GM03348 (cell line): ENCODE measurements at regions not wholly inside any gene's neighbourhood (a gene's known extent, or its start where the extent isn't known, plus 50 kb on each side); places are given as distances from the start of the nearest gene placed in this dataset.
"Not testable (repeated sequence)": the region's sequence is repeated elsewhere in the genome, so short reads cannot be mapped to it uniquely, and the experiment has no call there.

Experiments
- DNase-seq: peaks from one replicate; pipeline ENCODE4 v3.0.0; 2012; ENCODE audit warnings: low spot score

DNA sequence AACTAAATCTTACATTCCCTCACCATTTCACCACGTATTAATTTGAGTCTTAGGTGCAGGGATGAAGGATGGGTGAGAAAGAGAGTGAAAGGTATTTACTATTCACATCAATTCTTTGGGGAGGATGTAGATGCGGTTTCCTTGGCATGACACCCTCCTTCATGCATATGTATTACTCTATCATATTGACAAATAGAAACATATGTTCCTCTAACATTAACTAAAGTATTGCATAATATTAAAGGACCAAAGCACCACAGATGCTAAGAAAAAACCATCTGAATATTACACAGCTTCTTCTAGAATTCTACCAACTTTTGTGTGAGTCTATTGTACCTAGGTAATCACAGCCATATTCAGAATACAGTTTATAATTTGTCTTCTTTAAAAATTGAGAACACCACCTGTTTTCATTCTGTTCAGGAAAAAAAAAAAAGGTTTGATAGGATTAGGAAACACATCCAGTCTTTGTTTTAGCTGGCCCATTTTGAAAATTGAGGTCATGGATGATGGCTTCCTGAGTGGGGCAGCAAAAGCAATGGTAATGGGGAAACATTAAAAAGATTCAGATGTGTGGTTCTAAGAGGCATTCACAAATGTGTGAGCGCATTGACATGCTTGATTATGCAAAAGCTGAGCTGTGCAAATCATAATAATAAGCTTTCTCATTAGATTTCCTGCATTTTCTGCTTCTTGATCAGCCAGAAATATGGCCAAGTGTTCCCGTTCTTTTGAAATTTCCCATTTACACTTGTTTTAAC is 1011.5 kb upstream of the NUDT12 start:
- DNase-seq, result no peak

DNA sequence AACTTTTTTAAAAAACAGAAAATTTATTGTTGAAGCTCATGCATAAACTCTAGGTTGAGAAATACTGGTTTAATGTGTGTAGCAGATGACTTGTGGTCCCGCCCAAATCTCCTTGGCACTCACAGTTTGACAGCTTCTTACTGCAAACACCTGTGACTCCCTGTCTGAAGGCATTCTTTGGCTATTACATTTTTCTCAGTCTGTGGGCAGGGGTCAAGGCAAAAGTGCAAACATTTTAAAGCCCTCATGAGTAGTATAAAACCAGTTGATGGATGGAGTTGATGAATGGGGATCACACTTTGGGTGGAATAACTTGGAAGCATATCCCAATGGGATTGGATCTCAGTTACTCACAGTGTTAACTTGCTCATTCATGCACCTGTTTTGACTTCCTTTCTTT is 1007.0 kb upstream of the NUDT12 start:
- no peak for DNase-seq

DNA sequence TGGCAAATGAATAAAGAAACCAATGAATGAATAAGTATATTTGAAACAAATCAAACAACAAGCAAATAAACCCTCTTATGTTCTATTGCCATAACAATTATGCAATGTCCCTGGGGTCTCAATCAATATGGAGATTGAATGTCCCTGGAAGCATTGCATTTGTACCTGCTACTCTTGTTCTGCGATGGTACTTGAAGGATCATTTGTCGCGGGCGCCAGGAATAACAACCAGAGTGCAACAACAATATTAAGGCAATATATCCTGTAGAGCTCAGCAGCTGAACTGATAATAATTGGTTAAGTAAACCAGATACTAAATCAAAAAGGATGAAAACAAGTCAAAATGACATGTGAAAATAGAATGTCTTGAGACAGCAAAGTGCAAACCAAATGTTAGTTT is 1001.9 kb upstream of the NUDT12 start:
- no peak for DNase-seq

DNA sequence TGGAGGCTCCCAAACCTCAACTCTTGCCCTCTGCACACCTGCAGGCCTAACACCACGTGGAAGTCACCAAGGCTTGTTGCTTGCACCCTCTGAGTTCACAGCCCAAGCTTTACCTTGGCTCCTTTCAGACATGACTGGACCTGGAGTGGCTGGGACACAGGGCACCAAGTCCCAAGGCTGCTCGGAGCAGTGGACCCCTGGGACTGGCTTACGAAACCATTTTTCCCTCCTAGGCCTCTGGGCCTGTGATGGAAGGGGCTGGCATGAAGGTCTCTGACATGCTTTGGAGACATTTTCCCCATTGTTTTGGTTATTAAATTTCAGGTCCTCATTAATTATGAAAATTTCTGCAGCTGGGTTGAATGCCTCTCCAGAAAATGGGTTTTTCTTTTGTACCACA is 994.4 kb upstream of the NUDT12 start:
- DNase-seq, result no peak

DNA sequence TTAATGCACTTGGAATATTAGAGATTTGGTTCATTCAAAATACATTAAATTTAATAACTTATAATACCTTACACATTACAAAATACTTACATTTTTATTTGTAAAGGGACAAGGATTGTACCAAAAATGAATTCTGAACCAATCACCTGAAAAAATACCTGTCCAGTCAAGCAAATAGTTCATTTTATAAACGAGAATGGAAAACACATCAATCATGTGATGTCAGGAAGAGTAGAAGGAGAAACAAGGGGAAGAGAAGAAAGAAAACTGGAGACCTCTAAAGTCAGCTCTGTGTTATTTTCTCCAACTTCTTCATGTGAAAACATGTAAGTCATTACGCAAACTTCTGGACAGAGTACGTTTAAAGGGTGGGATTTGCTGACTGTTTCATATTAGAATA is 989.0 kb upstream of the NUDT12 start:
- DNase-seq, result no peak

DNA sequence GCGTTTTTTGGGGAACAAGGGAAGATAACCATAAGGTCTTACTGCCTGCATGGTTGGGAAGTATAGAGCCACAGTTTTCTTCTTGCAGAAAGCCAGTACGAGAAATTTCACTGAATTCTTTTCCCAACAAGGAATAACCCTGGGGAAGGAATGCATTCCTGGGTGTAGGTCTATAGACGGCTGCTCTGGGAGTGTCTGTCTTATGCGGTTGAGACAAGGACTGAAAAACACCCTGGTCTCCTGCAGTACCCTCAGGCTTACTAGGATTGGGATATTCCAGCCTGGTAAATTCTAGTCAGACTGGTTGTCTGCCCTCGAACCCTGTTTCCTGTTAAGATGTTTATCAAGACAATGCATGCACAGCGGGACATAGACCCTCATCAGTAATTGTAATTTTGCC is 984.3 kb upstream of the NUDT12 start:
- DNase-seq, result not testable (repeated sequence)

DNA sequence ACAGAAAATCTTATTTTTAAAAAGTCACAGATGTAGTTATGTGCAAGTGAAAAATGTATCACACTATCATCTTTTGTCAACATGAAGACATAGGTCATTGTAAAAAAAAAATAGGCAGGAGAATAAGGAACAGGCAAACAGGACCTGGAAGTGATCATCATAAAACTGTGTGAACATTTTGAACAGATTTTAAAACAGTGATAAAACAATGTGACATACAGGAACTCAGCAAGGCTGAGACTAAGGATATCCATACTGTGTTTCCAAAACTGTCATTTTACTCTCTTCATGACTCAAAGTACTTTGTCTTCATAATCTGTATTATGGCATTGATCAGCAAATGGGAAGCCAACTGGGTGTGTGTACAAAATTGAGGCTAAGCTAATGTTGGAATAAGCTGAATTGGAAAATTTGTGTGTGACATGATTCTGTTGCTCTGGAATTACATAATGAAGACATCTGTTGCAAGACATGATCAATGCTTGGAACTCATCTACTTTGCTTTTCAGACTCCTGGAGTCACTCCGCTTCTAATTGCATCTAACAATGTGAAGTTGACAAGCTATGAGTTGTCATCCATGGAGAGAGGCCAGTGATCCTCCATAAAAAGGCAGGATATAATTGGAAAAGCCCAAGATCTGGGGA is 978.7 kb upstream of the NUDT12 start:
- no peak for DNase-seq

DNA sequence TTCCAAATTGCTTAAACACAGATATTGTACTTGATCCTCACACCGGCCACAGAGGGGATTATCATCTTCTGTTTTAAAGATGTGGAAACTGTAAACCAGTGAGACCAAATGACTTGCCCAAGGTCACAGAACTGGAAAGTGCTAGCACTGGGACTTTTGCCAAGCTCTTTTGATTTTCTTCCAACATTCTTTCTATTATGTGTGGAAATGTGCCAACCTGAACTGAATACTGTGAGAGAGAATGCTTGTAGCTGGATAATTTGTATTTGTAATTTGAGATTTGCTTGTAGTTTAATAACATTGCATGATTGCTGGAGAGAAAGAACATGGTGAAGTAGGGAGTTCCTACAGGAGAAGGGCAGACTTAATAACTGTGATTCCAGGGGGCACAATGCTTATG is 977.9 kb upstream of the NUDT12 start:
- no peak for DNase-seq

DNA sequence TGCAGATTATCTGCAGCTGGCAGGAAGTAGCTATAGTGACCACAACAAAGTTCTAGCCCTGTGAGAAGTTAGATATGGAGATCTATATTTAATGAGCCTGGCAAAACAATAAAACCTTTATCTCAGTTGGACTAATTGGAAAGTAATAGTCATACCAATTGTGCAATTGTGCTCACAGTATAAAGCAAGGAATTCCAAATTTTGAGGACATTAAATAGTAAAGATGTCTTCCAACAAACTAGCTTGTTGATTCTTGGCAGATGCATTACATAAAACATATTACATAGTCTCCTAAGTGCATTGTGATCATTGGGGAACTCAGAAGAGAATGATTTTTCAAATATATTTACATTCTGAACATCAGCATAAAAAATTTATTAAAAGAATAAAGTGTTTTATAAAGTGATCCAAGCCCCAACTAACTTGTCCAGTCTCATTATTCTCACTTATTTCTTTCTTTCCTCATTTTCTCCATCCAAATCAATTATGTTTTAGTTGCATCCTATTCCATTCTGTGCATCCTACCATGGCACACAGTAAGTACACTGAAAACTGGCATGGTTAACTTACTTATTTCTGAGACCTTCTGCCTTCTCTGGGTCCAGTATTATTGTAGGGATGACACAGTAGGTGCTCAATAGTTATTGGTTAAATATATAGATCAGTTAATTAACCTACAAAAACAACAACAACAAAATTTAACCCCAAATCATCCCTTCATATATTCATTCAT is 977.2 kb upstream of the NUDT12 start:
- DNase-seq, result no peak

DNA sequence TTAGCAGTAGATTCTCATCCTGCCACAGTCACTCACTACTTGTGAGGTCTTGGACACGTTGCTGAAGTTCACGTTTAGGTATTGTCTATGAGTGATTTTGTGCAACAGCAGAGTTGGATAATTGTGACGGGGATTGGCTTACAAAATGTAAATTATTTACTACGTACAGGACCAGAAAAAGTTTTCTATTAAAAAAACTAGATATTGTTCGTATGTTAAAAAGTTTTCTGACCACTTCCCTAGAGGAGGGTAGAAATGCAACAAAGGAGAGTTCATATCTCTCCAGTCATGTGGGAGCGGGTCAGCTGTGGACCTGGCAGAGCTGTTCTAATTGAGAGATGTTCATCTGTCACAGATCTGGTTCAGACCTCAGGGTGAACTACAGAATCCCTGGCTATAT is 976.1 kb upstream of the NUDT12 start:
- DNase-seq, result no peak

DNA sequence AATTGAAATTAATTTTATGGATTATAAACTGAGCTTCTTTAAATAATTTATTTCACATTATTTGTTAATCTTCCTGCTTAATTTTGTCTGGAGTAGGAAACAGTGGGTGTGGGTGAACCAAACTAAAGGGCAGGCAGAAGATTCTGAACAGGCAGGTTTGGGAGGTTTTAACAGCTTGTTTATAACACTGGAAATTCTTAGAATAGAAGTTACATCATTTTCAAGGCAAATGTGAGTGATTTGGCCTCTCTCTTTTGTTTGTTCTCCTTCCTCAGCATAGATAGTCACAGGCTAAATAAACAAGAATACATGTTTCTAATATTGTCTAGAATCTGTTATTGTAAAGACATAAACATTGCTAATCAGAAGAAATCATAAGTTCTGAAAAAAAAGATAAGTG is 970.9 kb upstream of the NUDT12 start:
- no peak for DNase-seq

DNA sequence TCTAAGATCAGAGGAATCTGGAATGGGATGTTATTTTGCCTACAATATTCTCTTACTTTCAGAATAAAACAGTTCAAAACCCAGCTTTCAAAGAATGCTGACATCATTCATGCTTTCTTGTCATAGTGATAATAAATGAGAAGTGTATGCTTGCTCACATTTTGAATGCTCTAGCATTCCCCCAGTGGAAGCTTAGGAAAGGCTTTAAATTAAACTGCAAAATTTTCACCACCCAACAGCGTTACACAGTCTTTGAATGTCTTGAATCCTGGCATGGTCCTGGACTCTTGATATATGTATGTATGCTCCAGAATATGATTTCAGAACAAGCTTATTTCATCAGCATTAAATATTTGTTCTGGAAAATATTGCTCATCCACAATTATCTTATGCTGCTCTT is 964.3 kb upstream of the NUDT12 start:
- DNase-seq, result no peak

DNA sequence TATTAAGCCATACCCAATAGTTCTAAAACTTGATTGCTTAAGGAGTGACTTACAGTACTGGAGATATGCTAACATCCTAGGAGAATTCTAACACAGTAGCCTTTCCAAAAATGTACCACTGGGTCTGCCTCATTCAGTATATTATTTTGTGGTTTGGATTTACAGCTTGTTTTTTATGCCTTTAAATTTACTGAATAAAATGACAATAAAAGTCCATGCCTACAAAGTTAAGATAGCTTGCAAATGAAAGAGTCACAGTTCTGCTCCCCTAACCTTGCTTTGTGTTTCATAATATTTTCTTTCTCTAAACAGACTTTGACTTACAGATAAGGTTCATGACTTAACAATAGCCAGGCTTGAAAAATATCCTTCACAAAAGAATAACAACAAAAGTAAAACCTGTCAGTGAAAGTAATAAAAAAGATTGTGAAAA is 951.1 kb upstream of the NUDT12 start:
- DNase-seq, result no peak

DNA sequence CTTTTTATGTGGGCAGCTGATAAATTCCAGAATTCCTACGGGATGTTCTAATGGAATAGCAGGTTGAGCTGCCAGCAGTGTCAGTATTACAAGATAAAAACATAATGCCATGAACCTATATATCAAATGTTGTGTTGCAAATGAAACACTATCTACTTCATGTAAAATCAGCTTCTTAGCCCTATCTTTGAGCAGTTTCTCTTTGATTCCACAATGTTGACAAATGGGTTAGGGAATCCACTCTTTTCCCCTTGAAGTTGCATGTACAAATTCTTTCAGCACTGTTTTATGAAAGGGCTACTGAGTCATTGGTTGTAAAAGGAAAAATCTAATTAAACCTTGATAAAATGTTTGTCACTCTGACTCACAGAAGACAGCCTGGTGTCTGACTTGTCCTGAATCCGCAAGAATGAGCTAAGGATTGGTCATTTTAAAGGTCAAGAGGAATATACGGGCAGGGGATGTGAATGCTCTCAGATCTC is 950.6 kb upstream of the NUDT12 start:
- no peak for DNase-seq

DNA sequence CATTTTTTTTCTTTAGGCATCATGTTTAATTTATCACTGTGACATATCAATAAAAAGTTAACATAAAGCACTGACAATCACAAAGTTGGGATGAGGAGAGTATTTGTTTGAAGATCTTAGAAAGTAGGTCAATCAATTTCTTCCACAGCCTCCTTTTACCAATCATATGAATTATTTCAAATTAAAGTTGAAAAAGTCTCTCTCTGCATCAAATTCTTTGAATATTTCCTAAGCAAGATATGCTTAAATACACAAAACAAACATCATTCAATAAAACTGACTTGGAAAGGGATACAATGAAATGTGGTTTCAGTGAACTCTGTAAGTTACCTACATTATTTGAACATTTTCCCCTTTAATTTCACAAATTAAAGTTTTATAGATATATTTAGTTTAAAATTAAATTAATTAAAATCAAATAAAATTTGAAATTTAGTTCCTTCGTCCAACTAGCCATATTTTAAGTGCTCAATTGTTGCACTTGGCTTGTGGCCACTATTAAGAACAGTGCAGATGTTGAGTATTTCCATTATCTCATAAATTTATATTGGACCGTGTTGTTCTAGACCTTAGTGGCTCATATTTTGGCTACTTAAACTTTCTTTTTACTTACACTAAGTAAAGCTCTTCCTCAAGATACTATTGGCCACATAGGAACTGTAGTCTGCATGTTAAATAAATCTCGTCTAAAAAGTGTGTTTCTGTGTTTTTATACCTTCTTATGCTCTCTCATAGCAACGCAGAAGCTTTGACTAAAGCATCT is 949.7 kb upstream of the NUDT12 start:
- DNase-seq, result no peak

DNA sequence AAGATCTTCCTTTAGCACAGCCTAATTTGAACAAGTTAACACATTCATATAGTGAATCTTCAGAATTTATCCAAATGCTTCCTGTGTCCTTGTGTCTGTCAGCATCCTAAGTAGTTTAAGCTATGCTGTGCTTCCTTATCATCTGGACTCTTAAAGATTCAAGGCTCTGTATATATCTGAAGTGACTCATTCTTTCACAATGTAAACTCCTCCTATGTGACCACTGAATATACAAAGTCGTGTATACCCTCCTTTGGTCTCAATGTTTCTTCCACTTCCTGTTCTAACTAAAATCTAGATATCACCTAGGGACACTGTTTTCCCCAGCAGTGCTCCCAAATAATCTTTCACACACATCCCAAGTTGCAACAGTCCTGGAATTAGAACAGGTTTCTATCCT is 935.7 kb upstream of the NUDT12 start:
- DNase-seq, result no peak

DNA sequence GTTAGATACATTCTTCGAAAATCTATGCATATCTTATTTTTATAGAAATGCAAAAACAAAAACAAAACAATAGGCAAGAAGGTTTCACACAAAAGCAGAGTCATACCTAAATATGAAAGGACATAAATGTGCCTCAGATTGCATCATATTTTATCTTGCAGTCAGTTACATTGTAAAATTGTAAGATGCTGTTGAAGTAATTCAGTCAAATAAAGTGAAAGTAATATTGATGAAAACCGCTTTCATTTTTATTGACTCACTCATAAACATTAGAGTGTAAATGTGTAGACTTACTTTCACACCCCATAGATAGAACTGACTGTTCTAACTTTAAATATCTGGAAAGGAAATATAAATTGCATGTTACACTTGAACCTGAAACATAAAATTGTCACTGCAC is 931.5 kb upstream of the NUDT12 start:
- DNase-seq, result no peak

DNA sequence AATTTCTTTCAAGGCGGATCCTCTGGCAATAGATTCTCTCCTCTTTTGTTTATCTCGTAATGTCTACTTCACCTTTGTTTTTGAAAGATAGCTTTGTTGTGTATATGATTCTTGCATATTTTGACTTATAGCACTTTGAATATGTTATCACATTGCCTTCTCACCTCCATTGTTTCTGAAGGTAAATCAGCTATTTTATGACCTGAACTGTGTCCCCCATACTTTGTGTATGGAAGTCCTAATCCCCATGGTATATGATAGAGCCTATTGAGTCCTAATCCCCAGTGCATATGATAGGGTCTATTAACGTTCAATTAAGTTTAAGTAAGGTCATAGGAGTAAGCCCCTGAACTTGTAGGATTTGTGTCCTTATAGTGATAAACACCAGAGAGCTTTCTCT is 910.2 kb upstream of the NUDT12 start:
- no peak for DNase-seq

DNA sequence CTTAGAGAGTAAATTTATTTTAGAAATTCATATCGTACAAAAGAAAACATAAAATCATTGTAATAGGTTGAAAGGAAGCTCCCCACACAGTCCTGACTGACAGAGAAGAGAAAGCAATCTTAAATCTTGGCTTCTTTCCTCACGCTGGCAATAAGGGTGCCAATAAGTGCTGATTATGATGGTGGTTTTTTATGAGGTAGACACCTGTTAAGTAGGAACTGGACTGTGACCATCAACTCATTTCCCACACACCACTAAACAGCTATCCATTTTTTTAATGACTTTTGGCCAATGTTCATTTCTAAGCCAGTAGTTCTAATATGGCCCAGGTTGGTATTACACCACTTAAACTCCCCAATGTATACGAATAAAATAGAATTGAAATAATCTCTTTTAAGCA is 893.5 kb upstream of the NUDT12 start:
- DNase-seq, result no peak

DNA sequence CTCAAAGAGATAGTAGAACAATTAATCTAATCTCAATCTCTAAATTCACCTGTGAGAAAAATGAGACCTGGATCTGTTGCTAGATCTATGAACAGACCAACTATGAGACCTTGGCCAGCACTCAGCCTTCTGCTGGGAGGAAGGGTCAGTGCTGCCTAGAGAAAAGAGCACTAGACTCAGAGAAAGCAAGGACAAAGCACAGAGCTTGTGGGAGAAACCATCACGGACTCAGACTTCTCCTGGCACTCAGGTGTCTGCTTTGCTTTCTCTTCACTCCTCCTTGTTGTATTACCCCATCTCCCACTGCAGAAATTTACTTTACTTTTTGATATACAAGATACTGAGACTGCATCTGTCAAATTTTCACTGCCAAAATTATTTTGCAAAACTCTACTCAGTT is 890.0 kb upstream of the NUDT12 start:
- DNase-seq, result no peak

DNA sequence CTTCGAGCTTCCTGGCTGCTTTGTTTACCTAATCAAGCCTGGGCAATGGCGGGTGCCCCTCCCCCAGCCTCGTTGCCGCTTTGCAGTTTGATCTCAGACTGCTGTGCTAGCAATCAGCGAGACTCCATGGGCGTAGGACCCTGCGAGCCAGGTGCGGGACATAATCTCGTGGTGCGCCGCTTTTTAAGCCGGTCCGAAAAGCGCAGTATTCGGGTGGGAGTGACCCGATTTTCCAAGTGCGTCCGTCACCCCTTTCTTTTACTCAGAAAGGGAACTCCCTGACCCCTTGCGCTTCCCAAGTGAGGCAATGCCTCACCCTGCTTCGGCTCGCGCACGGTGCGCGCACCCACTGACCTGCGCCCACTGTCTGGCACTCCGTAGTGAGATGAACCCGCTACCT is 889.3 kb upstream of the NUDT12 start:
- DNase-seq, result not testable (repeated sequence)

DNA sequence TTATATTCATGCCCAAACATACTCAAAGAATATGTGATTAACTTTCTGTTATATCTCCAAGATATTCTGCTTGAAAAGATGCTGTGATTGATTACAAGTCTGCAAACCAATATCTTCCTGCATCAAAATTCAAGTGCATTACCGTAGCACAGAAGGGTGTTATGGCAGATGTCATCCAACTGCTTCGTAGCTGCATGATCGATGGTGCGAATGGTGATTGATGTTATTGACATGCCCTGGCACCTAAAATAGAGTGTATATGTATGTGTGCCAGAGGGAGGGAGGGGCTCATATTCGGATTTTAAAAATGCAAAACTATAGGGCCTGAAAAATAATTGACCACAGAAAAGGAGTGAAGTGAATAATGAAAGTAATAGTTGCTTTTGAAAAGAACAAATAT is 882.1 kb upstream of the NUDT12 start:
- no peak for DNase-seq
